PC-9 (cell line): ENCODE measurements at regions not wholly inside any gene's neighbourhood (a gene's known extent, or its start where the extent isn't known, plus 50 kb on each side); places are given as distances from the start of the nearest gene placed in this dataset.
A peak's percentile ranks its signal among the peaks of the same experiment; 100 is the strongest.

Experiments used
- BruUV-seq: library from RNA; stranded (reverse); fragments of 400-500 nt; replicated peaks from 2 replicates; lab custom pipeline; 2021; lab: Mats Ljungman, UMichigan
- CTCF ChIA-PET: fragments of 300-600 bp; sonication (Branson Sonifier 250); formaldehyde crosslinking; loops from one replicate; lab custom pipeline; 2022; ENCODE audit warnings: antibody characterized with exemption; lab: Charles Lee
- POLR2A ChIA-PET: fragments of 300-600 bp; sonication (Branson Sonifier 250); formaldehyde crosslinking; loops from one replicate; lab custom pipeline; 2022; ENCODE audit warnings: antibody characterized with exemption; ENCODE audit not compliant: unreplicated experiment; lab: Charles Lee
- DNase-seq, 2 experiments: peaks; one replicate each; pipeline versions ENCODE4 v3.0.0 to v3.0.0-alpha.2; 2015 to 2022; ENCODE audit warnings: mixed read lengths in 1 of 2
- H2AFZ ChIP-seq: fragments of 200-600 bp; sonication (generic); 2 replicates; pipeline ENCODE4 v1.8.1; 2017; ENCODE audit warnings: antibody characterized with exemption
- H3F3A ChIP-seq: fragments of 200-600 bp; sonication (generic); 2 replicates; pipeline ENCODE4 v1.8.1; 2017; ENCODE audit warnings: antibody characterized with exemption, mild to moderate bottlenecking, low read depth; ENCODE audit not compliant: insufficient read depth
- H3K27ac ChIP-seq: fragments of 200-600 bp; sonication (generic); 2 replicates; pipeline ENCODE4 v1.6.1; 2016; ENCODE audit warnings: mixed run types
- H3K27me3 ChIP-seq: fragments of 200-600 bp; sonication (generic); 2 replicates; pipeline ENCODE4 v1.6.1; 2016; ENCODE audit warnings: low read depth, mixed run types; ENCODE audit not compliant: insufficient read depth
- H3K36me3 ChIP-seq: fragments of 200-600 bp; sonication (generic); 2 replicates; pipeline ENCODE4 v1.6.1; 2016; ENCODE audit warnings: low read depth, mixed run types
- H3K4me1 ChIP-seq: fragments of 200-600 bp; sonication (generic); replicated peaks from 2 replicates; pipeline ENCODE4 v1.6.1; 2016; ENCODE audit warnings: mixed run types; ENCODE audit not compliant: insufficient read depth
- H3K4me2 ChIP-seq: fragments of 200-600 bp; sonication (generic); 2 replicates; pipeline ENCODE4 v1.6.1; 2017; ENCODE audit warnings: mixed run types
- H3K4me3 ChIP-seq: fragments of 200-600 bp; sonication (generic); 2 replicates; pipeline ENCODE4 v1.6.1; 2016; ENCODE audit warnings: mixed run types
- H3K79me2 ChIP-seq: fragments of 200-600 bp; sonication (generic); 2 replicates; pipeline ENCODE4 v1.6.1; 2017; ENCODE audit warnings: low read depth, mixed run types
- H3K9me2 ChIP-seq: fragments of 200-600 bp; sonication (generic); 2 replicates; pipeline ENCODE4 v1.8.1; 2017; ENCODE audit warnings: mild to moderate bottlenecking; ENCODE audit not compliant: insufficient read depth
- H3K9me3 ChIP-seq: fragments of 200-600 bp; sonication (generic); 2 replicates; pipeline ENCODE4 v1.8.1; 2016; ENCODE audit warnings: low read depth; ENCODE audit not compliant: insufficient read depth
- H4K20me1 ChIP-seq: fragments of 200-600 bp; sonication (generic); 2 replicates; pipeline ENCODE4 v1.8.1; 2017; ENCODE audit not compliant: insufficient read depth
- EZH2 ChIP-seq: fragments of 200-600 bp; sonication (generic); IDR thresholded peaks from 2 replicates; pipeline ENCODE4 v1.8.0; 2017; ENCODE audit warnings: antibody characterized with exemption, low read depth
- intact Hi-C: fragments of 100-400 bp; cut with micrococcal nuclease; formaldehyde crosslinking; loops from one replicate; pipeline ENCODE4 v1.10.0; 2022; ENCODE audit not compliant: unreplicated experiment
- TF ChIP-seq, protein P1 (sequence below): fragments of 200-600 bp; sonication (generic); conservative IDR thresholded peaks from 2 replicates; pipeline ENCODE4 v1.6.1; 2017; ENCODE audit warnings: mixed run types, antibody characterized with exemption, mild to moderate bottlenecking, moderate library complexity

- no peaks in the 10 kb centered on the region for H3K36me3 ChIP-seq
- peaks cover 95% of the 10 kb centered on the region for H3K27me3 ChIP-seq
- POLR2A ChIA-PET: no interaction called here
- H3F3A ChIP-seq: no peaks in the 10 kb centered on the region
- DNase-seq: no peak
- TF ChIP-seq, protein P1, sequence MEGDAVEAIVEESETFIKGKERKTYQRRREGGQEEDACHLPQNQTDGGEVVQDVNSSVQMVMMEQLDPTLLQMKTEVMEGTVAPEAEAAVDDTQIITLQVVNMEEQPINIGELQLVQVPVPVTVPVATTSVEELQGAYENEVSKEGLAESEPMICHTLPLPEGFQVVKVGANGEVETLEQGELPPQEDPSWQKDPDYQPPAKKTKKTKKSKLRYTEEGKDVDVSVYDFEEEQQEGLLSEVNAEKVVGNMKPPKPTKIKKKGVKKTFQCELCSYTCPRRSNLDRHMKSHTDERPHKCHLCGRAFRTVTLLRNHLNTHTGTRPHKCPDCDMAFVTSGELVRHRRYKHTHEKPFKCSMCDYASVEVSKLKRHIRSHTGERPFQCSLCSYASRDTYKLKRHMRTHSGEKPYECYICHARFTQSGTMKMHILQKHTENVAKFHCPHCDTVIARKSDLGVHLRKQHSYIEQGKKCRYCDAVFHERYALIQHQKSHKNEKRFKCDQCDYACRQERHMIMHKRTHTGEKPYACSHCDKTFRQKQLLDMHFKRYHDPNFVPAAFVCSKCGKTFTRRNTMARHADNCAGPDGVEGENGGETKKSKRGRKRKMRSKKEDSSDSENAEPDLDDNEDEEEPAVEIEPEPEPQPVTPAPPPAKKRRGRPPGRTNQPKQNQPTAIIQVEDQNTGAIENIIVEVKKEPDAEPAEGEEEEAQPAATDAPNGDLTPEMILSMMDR: no peak
- no peak for TF ChIP-seq EZH2
- no peaks in the 10 kb centered on the region for H3K9me3 ChIP-seq
- H2AFZ ChIP-seq: no peak overlapping the region
- H3K4me3 ChIP-seq: no peak overlapping the region
- no peaks in the 10 kb centered on the region for H4K20me1 ChIP-seq
- H3K9me2 ChIP-seq: no peaks in the 10 kb centered on the region
- intact Hi-C loops: no loop called here
- no peaks in the 10 kb centered on the region for H3K79me2 ChIP-seq
- no peak overlapping the region for H3K4me2 ChIP-seq
- no peak overlapping the region for H3K27ac ChIP-seq
- H3K4me1 ChIP-seq: no peaks in the 10 kb centered on the region
- BruUV-seq: no TSS peak
- CTCF ChIA-PET: no interaction called here
Observed at GRCh38 chr6:170100046-170100445, 190.8 kb downstream of the DLL1 start.

DNA sequence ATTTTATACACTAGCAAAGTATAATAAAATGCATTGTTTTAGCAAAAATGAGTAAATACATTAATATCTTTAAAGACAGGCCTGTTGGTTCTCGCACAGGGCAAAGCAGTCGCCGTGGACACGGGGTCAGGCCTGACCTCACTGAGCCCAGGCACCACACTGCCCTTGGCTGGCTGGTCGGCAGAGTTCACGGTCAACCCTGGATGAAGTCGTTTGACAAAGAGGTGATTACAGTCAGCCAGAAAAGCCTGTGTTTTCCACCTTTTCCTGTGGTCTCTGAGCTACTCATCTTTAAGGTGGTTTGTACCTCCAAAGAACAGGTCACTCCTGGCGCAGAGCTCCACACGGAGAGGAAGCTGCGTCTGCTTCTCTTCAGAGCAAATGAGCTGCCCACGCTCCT, 191.5 kb downstream of the DLL1 start:
- CTCF ChIA-PET: no interaction called here
- Histone ChIP-seq H3K4me3 (no peak overlapping the region), H3K36me3 (no peaks in the 10 kb centered on the region), H2AFZ (no peak overlapping the region), H3F3A (no peaks in the 10 kb centered on the region), H3K4me2 (no peak overlapping the region), H3K79me2 (no peaks in the 10 kb centered on the region), H3K27ac (no peak overlapping the region), H3K9me2 (no peaks in the 10 kb centered on the region), H4K20me1 (no peaks in the 10 kb centered on the region), H3K4me1 (no peaks in the 10 kb centered on the region), H3K27me3 (peaks cover 95% of the 10 kb centered on the region), H3K9me3 (no peaks in the 10 kb centered on the region)
- POLR2A ChIA-PET: no interaction called here
- DNase-seq: no peak
- no TSS peak for BruUV-seq
- intact Hi-C loops: no loop called here
- TF ChIP-seq, protein P1: no peak
- TF ChIP-seq EZH2: no peak

GRCh38 chr6:170098428-170099170, 192.3 kb downstream of the DLL1 start:
- no peak overlapping the region for H2AFZ ChIP-seq
- H3K4me1 ChIP-seq: no peaks in the 10 kb centered on the region
- ChIA-PET POLR2A (no interaction called here), CTCF (no interaction called here)
- BruUV-seq: no TSS peak
- peaks cover 98% of the 10 kb centered on the region for H3K27me3 ChIP-seq
- H3K4me3 ChIP-seq: no peak overlapping the region
- TF ChIP-seq, protein P1: no peak
- TF ChIP-seq EZH2: 0 out of 2 replicates have a peak, but pooled peaks have one; percentile 74
- H3K36me3 ChIP-seq: no peaks in the 10 kb centered on the region
- no peak overlapping the region for H3K27ac ChIP-seq
- no peak for DNase-seq
- H3F3A ChIP-seq: no peaks in the 10 kb centered on the region
- H3K9me3 ChIP-seq: no peaks in the 10 kb centered on the region
- H3K4me2 ChIP-seq: no peak overlapping the region
- no peaks in the 10 kb centered on the region for H3K9me2 ChIP-seq
- no peaks in the 10 kb centered on the region for H3K79me2 ChIP-seq
- intact Hi-C loops: no loop called here
- H4K20me1 ChIP-seq: no peaks in the 10 kb centered on the region
